GM18519 (cell line): ENCODE measurements at regions not wholly inside any gene's neighbourhood (a gene's known extent, or its start where the extent isn't known, plus 50 kb on each side); places are given as distances from the start of the nearest gene placed in this dataset.

Source experiments
- ATAC-seq: cut with Tn5 transposase; IDR thresholded peaks from one replicate; pipeline ENCODE4 v1.9.1; 2021; ENCODE audit warnings: mild to moderate bottlenecking, moderate library complexity; ENCODE audit not compliant: unreplicated experiment, low FRiP score

- no peak for ATAC-seq
Observed at GRCh38 chr2:163884416-163884815, 148.6 kb upstream of the FIGN start.

DNA sequence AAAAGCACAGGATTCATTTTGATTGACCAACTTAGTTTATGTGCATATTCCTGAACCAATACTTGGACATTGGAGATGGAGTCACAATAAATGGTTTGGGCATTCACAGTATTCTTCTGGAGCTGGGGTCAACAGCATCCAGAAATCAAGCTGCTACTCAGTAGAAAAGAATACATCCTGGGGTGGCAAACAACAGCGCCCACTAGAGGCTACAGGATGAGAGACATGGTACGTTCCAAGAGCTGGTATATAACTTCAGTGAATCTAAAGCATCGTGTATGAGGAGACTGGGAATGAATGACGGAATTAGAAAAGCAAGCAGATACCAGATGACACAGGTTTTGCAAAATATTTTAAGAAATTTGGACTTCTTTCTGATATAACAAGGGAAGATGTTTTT, 142.9 kb upstream of the FIGN start:
- peak; percentile 84 for ATAC-seq

GRCh38 chr2:163877316-163877715, 141.5 kb upstream of the FIGN start:
- no peak for ATAC-seq

GRCh38 chr2:163863073-163863472, 127.3 kb upstream of the FIGN start:
- ATAC-seq, result no peak

GRCh38 chr2:163859951-163860350, 124.1 kb upstream of the FIGN start:
- no peak for ATAC-seq

DNA sequence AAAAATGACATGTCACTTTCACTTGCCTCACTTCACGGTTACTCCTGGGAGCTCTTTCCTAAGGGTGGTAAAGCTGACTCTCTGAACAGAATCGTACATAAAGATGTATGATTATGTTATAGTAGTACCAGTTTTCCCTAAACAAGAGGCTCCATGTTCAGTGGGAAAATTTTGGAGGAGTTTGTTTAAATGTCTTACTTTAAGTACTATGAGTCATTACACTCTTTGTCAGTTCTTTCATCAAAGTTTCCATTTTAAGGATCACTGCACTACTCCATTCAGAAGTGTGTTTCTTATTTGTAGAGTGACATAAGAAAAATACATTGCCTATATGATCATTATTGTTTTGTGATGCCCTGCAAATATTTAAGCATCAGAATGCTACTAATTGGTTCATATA, 121.1 kb upstream of the FIGN start:
- ATAC-seq, result no peak

DNA sequence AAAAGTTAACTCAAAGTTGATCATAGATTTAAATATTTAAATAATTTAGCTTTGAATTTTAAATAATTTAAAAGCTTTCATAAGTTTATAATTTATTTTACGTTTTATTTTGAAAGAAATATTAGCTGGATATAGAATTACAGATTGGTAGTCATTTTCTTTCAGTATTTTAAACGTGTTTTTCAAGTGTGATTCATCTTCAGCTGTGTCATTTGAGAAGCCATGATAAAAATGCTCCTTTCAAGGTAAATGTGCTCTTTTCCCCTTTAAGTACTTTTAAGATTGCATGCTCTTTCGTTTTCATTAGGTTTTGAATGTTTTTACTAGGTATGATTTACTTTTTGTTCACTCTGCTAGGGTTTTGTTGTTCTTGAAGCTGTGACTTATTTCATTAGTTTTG, 116.8 kb upstream of the FIGN start:
- no peak for ATAC-seq

DNA sequence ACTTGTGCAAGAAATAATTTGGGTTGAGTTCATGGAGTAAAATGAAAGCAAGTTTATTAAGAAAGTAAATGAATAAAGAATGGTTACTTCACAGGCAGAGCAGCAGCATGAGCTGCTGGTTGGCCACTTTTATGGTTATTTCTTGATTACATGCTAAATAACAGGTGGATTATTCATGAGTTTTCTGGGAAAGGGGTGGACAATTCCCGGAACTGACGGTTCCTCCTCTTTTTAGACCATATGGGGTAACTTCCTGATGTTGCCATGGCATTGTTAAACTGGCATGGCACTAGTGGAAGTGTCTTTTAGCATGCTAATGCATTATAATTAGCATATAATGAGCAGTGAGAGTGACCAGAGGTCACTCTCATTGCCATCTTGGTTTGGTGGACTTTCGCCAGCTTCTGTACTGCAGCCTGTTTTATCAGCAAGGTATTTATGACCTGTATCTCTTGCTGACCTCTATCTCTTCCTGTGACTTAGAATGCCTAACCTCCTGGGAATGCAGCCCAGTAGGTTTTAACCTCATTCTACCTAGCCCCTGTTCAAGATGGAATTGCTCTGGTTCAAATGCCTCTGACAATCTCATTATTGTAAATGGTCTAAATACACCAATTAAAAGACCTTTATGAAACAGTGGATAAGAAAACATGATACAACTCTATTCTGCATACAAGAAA, 114.1 kb upstream of the FIGN start:
- ATAC-seq, result no peak

GRCh38 chr2:163838890-163839289, 103.1 kb upstream of the FIGN start:
- no peak for ATAC-seq

- ATAC-seq, result no peak
Observed at GRCh38 chr2:163836167-163836566, 100.4 kb upstream of the FIGN start.

DNA sequence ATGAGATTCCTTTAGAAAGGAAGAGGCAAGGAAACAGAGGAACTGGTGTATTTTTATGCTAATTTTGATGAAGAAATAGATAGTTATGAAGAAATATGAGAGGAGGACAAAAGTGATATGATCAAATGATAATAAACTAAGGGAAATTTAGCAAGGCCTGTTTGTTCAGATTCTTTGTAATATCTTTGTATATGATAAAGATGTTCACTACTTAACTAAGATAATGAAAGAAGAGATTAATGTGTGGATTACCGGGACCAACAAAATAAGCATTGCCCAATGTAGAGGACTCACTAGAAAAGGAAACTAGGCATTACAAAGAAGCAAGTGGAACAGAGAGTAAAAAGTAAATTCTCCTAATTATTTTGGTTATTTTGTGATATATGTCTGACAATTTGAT, 99.0 kb upstream of the FIGN start:
- ATAC-seq, result no peak

DNA sequence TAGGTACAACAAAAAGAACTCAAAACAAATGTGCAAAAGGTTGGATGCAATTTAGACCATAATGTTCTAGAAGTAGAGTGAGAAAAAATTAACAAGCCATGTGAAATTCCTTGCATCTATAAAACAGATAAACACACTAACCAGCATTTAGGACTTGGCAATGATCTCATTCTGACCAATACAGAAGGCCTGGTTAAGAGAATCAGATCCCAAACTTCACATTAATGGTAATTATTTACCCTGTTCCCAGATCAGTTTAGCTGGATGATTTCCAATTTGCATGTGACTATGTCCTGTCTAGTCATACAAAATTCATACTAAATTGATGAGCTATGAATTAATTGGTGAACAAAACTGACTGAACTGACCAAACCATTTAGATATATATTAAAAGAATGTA, 98.4 kb upstream of the FIGN start:
- ATAC-seq, result no peak

GRCh38 chr2:163828771-163829170, 93.0 kb upstream of the FIGN start:
- ATAC-seq, result no peak

GRCh38 chr2:163822033-163822432, 86.2 kb upstream of the FIGN start:
- no peak for ATAC-seq

- ATAC-seq, result no peak
Observed at GRCh38 chr2:163812926-163813520, 77.2 kb upstream of the FIGN start.

DNA sequence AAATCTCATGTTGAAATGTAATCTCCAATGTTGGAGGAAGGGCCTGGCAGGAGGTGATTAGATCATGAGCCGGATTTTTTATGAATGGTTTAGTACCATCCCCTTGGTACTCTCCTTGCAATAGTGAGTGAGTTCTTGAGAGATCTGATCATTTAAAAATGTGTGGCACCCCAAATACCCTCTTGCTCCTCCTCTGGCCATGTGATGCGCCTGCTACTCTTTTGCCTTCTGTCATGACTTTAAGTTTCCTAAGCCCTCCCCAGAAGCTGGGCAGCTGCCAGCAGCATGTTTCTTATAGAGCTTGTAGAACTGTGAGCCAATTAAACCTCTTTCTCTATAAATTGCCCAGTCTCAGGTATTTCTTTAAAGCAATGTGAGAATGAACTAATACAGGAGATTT, 72.6 kb upstream of the FIGN start:
- no peak for ATAC-seq

DNA sequence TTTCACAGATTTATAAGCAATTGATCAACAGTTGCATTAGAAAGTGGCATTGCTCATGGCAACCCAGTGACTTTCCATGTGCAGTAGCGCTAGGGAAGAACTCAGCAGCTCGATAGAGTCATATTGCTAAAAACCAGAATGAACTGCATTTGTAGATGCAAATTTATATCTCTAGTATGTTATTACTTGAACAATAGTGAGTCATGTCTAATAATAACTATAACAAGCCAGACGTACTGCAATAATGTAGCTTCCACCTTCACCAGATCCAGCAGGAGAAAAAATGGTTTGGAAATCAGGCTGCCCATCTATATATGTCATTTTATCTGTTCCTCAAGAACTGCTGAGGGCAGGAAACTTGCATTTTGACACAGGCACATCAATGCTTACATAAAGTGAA, 66.5 kb upstream of the FIGN start:
- no peak for ATAC-seq

DNA sequence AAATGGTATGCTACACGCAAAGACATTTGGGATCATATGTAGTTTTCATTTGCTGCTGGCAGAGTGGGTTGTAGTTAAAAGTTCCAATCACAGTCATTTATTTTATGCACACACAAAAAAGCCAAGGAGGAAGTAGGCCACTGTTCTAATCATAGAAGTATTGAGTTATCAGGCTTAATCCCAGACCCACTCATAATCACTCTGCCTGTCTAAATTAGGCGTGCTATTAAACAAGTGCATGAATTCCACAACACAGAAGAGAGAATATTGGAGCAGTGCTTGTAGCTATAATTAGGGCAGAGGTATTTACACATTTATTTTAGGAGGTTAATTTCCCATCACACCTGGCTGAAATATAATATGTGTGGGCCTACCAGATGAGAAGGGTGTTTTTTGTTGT, 65.7 kb upstream of the FIGN start:
- ATAC-seq, result no peak

GRCh38 chr2:163800951-163801381, 65.2 kb upstream of the FIGN start:
- ATAC-seq, result no peak

GRCh38 chr2:163799807-163800206, 64.0 kb upstream of the FIGN start:
- ATAC-seq, result no peak

DNA sequence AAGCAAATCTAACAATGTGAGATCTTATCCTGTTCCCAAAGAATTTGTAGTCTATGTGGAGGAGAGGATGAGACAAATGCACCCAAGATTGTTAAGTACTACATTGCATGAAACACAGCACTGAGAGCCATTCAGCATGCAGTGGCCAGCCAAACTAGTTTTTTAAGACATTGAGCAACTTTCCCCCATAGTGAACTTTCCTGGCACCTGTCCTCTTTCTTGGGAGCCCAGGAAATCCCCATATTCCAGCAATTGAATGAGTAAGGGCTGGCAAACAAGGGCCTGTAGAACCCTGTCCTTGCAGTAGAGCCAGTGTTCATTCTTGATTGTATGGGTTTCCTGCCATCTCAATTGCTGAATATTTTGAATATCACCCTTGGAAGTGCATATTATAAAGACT, 58.8 kb upstream of the FIGN start:
- ATAC-seq, result no peak
